GM19372 (cell line): ENCODE measurements at regions not wholly inside any gene's neighbourhood (a gene's known extent, or its start where the extent isn't known, plus 50 kb on each side); places are given as distances from the start of the nearest gene placed in this dataset.
"Not testable (repeated sequence)": the region's sequence is repeated elsewhere in the genome, so short reads cannot be mapped to it uniquely, and the experiment has no call there.

Source experiments
- ATAC-seq: cut with Tn5 transposase; IDR thresholded peaks from one replicate; pipeline ENCODE4 v1.9.1; 2021; ENCODE audit warnings: mild to moderate bottlenecking, low read depth, moderate library complexity; ENCODE audit not compliant: unreplicated experiment

DNA sequence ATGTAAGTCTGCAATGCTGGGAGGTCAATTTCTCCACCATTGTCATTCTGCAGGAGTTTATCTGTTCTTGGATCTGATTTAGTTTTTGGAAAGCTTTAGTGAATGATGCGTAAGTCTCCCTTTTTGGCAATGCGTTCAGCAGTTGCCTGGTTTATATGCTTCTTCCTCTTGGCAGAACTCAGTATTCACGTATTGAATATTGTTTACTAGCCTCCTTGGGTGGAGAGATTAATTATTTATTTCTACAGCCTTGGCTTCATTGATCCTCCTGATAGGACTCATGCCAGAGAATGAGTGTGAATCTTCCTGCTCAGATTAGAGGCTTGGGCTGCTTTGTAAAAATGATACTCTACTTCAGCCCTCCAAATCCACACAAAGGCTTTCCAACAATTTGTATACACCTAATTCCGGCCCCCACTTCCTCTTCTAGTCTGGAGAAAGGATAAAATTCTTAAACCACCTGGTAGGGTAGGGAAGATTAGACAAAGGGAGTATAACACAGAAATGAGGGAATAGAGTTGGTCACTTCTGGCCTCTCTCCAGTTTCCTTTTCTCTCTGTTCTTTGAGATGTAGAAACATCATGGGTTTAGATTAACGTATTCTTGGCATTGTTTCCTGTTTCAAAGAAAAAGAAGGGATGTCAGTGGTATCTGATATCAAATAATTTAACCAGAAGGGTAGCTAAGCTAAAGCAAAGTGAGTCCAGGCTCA, 929.8 kb downstream of the KCNJ2 start:
- no peak for ATAC-seq

DNA sequence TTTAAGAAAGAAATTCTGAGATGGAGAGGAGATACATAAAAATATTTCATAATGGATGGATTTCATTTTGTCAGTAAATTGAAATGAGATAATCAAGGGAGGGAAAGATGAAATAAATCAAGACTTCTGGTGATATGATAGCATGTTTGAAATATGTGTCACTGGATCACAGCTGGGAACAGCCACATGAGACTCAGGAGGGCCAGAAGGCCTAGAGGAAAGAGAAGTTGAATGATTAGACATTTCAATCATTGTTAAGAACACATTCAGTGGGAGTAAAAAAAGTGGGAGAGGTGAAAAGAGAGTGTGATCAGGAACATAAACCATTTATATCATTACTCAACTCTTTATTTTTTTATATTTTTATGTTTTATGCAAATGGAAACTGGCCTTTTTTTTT, 933.4 kb downstream of the KCNJ2 start:
- ATAC-seq: no peak

DNA sequence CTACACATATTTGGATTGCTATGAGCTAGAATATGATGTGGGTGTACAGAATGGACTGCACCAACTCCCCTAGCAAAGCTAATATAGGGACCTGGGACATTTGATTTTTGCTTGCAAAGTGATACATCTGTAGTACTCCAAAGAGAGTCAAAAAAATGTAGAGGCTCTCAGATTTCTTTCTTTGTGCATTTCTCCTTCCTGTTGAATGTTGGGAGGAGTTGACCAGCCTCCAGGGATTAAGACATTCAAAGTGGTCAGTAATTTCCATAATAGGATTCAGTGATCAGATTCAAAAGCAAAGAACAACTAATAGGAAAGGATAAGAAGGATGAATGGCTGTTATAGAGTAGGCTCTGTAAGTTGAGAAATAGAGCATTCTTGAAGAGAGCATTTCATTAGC, 934.9 kb downstream of the KCNJ2 start:
- no peak for ATAC-seq

DNA sequence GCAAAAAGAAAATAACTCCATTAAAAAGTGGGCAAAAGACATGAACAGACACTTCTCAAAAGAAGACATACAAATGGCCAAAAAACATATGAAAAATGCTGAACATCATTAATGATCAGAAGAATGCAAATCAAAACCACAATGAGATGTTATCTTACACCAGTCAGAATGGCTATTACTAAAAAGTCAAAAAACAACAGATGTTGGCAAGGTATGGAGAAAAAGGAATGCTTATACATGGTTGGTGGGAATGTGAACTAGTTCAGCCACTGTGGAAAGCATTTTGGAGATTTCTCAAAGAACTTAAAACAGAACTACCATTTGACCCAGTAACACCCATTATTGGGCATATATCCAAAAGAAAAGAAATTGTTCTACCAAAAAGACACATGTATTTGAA, 936.7 kb downstream of the KCNJ2 start:
- not testable (repeated sequence) for ATAC-seq

DNA sequence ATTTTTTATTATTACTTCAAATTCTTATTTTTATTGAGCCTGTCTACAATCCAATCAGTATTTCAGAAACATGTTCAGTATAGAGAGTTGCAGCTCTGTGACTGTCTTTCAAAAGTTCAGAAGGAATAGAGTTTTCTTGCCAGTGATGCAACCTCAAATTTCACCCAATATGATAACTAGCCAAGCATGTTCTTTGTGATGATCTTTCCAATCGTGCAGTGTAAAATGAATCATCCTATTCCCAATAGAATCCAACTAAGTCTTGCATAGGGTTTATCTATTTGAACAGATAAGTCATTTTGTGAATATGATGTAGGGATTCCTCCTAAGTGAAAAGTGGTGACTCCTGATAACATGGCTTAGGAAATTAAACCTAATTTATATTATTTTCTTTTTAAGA, 937.8 kb downstream of the KCNJ2 start:
- no peak for ATAC-seq

DNA sequence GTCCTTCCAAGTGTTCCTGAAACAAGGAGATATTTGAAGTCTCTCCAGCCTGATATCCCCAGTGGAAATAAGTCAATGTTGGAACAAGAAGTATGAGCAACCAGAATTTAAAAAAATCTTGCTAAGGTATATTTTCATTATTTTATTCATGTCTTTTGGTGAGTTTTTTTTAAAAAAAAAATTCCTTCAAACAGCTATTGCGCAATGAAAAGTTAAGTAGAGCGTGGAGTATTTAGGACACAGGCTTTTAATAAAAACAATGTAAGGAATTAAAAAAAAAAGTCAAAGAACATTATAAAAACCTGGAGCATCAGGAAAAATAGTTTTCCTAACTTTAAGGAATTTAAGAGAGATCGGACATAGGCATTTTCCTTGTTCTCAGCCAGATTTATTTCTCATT, 940.4 kb downstream of the KCNJ2 start:
- ATAC-seq: no peak

GRCh38 chr17:71110326-71110725, 941.0 kb downstream of the KCNJ2 start:
- no peak for ATAC-seq

DNA sequence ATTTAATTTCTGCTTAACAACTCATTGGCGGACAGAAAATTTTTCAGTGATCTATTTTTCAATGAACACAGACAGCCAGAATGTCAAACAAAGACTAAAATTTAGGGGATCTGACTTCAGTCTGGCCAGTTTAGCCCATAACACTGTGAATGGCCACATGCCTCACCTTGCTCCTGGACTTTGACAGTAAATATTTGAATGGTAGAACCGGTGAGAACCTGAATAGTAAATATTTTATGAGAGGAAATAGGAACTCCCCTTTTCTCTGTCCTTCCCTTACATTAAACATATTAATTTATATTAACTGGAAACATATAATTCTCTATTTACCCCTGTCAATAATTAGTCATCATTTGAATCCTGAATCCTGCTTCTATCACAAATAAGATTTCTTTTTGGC, 942.1 kb downstream of the KCNJ2 start:
- ATAC-seq: no peak

DNA sequence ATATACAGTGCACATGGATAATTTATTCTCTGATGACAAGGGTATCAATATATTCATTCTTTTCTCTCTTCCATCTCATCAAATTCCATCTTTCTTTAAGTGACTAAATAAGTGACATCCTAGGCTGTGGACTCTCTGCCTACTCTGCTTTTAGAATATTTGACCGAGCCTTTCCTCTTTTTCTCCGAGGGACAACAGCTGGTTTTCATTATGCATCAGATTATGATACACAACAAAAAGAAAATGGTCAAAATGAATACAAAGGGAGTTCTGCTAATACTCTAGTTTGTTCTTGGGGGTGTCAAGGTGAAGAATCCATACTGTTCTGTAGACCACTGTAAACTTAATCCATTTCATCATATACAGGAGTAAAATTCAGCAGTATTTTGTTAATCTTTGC, 942.6 kb downstream of the KCNJ2 start:
- no peak for ATAC-seq

GRCh38 chr17:71113347-71113746, 944.0 kb downstream of the KCNJ2 start:
- ATAC-seq: no peak

GRCh38 chr17:71114911-71115668, 945.8 kb downstream of the KCNJ2 start:
- ATAC-seq: no peak

- ATAC-seq: no peak
Observed at GRCh38 chr17:71115669-71115972, 946.3 kb downstream of the KCNJ2 start.

DNA sequence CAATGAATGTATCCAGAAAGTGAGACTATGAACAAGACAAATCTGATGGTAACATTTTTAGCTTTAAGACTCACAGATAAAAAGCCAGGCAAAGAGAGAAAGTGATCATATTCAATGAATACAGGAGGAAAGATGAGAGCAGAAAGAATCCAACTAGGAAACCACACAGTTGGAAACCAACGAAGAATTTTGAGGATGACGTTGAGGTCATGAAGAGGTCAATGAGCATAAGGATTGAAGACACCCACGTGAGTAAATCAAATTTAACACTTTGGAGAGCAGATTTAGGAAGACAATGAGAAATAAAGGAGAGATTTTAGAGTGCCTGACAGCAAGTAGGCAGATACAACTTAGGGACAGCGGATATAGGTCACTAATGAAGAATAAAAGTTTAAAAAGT, 948.1 kb downstream of the KCNJ2 start:
- ATAC-seq: no peak

- ATAC-seq: no peak
Observed at GRCh38 chr17:71118039-71118438, 948.7 kb downstream of the KCNJ2 start.

- ATAC-seq: no peak
Observed at GRCh38 chr17:71127416-71127815, 958.1 kb downstream of the KCNJ2 start.

- no peak for ATAC-seq
Observed at GRCh38 chr17:71142333-71142732, 973.0 kb downstream of the KCNJ2 start.

DNA sequence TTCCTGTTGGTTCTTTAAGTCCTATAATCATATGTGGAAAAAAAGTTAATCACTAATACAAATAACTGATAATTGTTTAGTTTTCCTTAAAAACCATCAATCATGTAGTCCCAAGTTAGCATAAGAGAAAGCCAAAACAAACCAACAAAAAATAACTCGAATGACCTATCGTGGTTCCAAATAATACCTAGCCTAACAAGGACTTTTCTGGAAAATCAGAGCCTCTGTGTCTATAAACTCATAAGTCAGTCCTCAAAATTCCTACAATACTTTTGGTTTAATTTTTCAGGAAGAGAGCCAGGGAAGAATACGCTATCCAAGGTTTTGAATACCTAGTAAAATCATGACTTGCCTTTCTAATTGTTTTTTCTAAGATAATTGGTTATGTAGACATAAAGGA, 975.3 kb upstream of the SOX9 start:
- no peak for ATAC-seq

DNA sequence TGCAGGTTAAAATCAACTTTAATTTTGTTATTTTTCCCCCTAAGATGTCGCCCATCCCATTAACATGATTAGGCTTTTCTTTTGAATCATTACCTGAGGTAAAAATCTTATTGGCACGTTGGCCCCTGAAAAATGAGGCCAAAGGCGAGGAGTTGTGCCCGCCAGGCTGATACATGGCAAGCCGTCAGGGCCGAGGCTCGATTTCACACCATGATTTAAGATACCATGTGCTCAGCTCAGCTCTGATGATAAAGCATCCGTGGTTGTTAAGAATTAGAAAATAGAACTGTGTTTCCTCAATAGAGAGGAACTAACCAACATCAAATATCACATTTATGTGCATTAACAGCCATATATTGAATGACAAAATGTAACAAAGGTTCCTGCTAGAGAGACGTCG, 972.9 kb upstream of the SOX9 start:
- ATAC-seq: no peak

DNA sequence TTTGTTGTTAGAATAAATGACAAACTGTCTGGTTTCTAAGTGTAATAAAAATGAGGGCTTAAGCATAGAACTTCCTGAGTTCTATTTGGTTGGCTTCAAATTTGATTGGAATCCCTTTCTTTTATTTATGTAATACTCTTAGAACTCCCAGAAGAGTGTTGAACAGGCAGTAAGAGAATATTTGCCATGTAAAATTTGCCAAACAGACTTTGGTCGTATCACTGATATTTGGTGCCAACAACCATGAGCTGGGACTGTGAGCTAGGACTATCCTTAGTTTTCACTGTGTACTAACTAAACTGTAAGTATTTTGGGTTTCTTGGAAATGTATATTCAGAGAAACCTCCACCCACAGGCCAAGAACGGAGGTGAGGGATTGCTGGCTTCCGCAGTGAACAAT, 971.2 kb upstream of the SOX9 start:
- ATAC-seq: no peak

GRCh38 chr17:71157297-71157696, 963.5 kb upstream of the SOX9 start:
- ATAC-seq: no peak

GRCh38 chr17:71158437-71158836, 962.4 kb upstream of the SOX9 start:
- no peak for ATAC-seq

GRCh38 chr17:71163121-71163812, 957.6 kb upstream of the SOX9 start:
- no peak for ATAC-seq
